H9 (cell line): ENCODE measurements at regions not wholly inside any gene's neighbourhood (a gene's known extent, or its start where the extent isn't known, plus 50 kb on each side); places are given as distances from the start of the nearest gene placed in this dataset.

Experiments
- DNase-seq: peaks from one replicate; pipeline ENCODE4 v3.0.0-alpha.2; 2017
- H2AFZ ChIP-seq: one replicate; pipeline ENCODE4 v1.6.1; 2013; ENCODE audit warnings: mild to moderate bottlenecking, low read length, control low read depth, moderate library complexity
- H2AK5ac ChIP-seq: 2 replicates; pipeline ENCODE4 v1.6.1; 2013; ENCODE audit warnings: low read length, control low read depth, mixed read lengths; ENCODE audit not compliant: insufficient read length
- H2BK120ac ChIP-seq: one replicate; pipeline ENCODE4 v1.6.1; 2013; ENCODE audit warnings: low read depth, mild to moderate bottlenecking, low read length, control low read depth, inconsistent platforms; ENCODE audit not compliant: poor library complexity, severe bottlenecking
- H2BK12ac ChIP-seq: 2 replicates; pipeline ENCODE4 v1.6.1; 2013; ENCODE audit warnings: low read length, control low read depth, mixed read lengths, low read depth; ENCODE audit not compliant: insufficient read length
- H2BK15ac ChIP-seq: 2 replicates; pipeline ENCODE4 v1.6.1; 2013; ENCODE audit warnings: low read depth, low read length, control low read depth
- H2BK20ac ChIP-seq: one replicate; pipeline ENCODE4 v1.6.1; 2013; ENCODE audit warnings: low read depth, mild to moderate bottlenecking, low read length, control low read depth, inconsistent platforms; ENCODE audit not compliant: poor library complexity, severe bottlenecking
- H2BK5ac ChIP-seq: 2 replicates; pipeline ENCODE4 v1.6.1; 2013; ENCODE audit warnings: low read length, control low read depth, mixed read lengths; ENCODE audit not compliant: insufficient read length
- H3K14ac ChIP-seq: 2 replicates; pipeline ENCODE4 v1.6.1; 2013; ENCODE audit warnings: low read length, control low read depth; ENCODE audit not compliant: insufficient read depth
- H3K18ac ChIP-seq: 2 replicates; pipeline ENCODE4 v1.6.1; 2013; ENCODE audit warnings: low read depth, mild to moderate bottlenecking, mixed read lengths, low read length, control low read depth; ENCODE audit not compliant: insufficient read length
- H3K23ac ChIP-seq: 2 replicates; pipeline ENCODE4 v1.6.1; 2013; ENCODE audit warnings: low read length, control low read depth, mixed read lengths, low read depth; ENCODE audit not compliant: insufficient read length
- H3K23me2 ChIP-seq: 2 replicates; pipeline ENCODE4 v1.6.1; 2013; ENCODE audit warnings: low read depth, mild to moderate bottlenecking, mixed read lengths, low read length, control low read depth; ENCODE audit not compliant: insufficient read length, poor library complexity, severe bottlenecking
- H3K27ac ChIP-seq: 2 replicates; pipeline ENCODE4 v1.5.1; 2013; ENCODE audit warnings: low read length, control low read depth, mixed read lengths, low read depth; ENCODE audit not compliant: insufficient read length
- H3K27me3 ChIP-seq: 2 replicates; pipeline ENCODE4 v1.6.1; 2013; ENCODE audit warnings: low read length, control low read depth, inconsistent platforms; ENCODE audit not compliant: insufficient read depth
- H3K4ac ChIP-seq: 2 replicates; pipeline ENCODE4 v1.6.1; 2013; ENCODE audit warnings: low read depth, mild to moderate bottlenecking, control low read depth, inconsistent platforms, low read length, moderate library complexity
- H3K4me1 ChIP-seq: 2 replicates; pipeline ENCODE4 v1.6.1; 2013; ENCODE audit warnings: low read length, control low read depth, inconsistent platforms; ENCODE audit not compliant: insufficient read depth
- H3K4me2 ChIP-seq: 2 replicates; pipeline ENCODE4 v1.6.1; 2013; ENCODE audit warnings: low read length, control low read depth, mixed read lengths; ENCODE audit not compliant: insufficient read length, insufficient read depth
- H3K56ac ChIP-seq: 2 replicates; pipeline ENCODE4 v1.6.1; 2013; ENCODE audit warnings: low read depth, mild to moderate bottlenecking, mixed read lengths, low read length, control low read depth; ENCODE audit not compliant: insufficient read length
- H3K79me1 ChIP-seq: 2 replicates; pipeline ENCODE4 v1.6.1; 2013; ENCODE audit warnings: low read depth, mild to moderate bottlenecking, moderate library complexity, low read length, control low read depth, inconsistent platforms; ENCODE audit not compliant: insufficient read depth, poor library complexity, severe bottlenecking
- H3K79me2 ChIP-seq: 2 replicates; pipeline ENCODE4 v1.6.1; 2013; ENCODE audit warnings: low read length, control low read depth, inconsistent platforms; ENCODE audit not compliant: insufficient read depth
- H3K9ac ChIP-seq: 2 replicates; pipeline ENCODE4 v1.6.1; 2013; ENCODE audit warnings: low read length, control low read depth, mixed read lengths; ENCODE audit not compliant: insufficient read length; ENCODE audit errors: extremely low read depth
- H3K9me3 ChIP-seq: one replicate; pipeline ENCODE4 v1.6.1; 2013; ENCODE audit warnings: low read depth, low read length, inconsistent platforms; ENCODE audit not compliant: control insufficient read depth
- H3T11ph ChIP-seq: one replicate; pipeline ENCODE4 v1.6.1; 2013; ENCODE audit warnings: mild to moderate bottlenecking, low read length, control low read depth, inconsistent platforms
- H4K20me1 ChIP-seq: one replicate; pipeline ENCODE4 v1.6.1; 2013; ENCODE audit not compliant: control insufficient read depth, insufficient read length, insufficient read depth
- H4K5ac ChIP-seq: 2 replicates; pipeline ENCODE4 v1.6.1; 2013; ENCODE audit warnings: low read depth, mild to moderate bottlenecking, mixed read lengths, low read length, control low read depth; ENCODE audit not compliant: insufficient read length
- H4K8ac ChIP-seq: replicated peaks from 2 replicates; pipeline ENCODE4 v1.6.1; 2013; ENCODE audit warnings: low read length, control low read depth, mixed read lengths, low read depth; ENCODE audit not compliant: insufficient read length
- H4K91ac ChIP-seq: 2 replicates; pipeline ENCODE4 v1.6.1; 2013; ENCODE audit warnings: low read depth, mild to moderate bottlenecking, moderate library complexity, mixed read lengths, low read length, control low read depth; ENCODE audit not compliant: insufficient read length
- H3K27ac Mint-ChIP-seq, 3 experiments: 2 replicates in 2 of 3; 3 replicates in 1 of 3; pipeline ENCODE4 v1.8.0; 2020 to 2021; ENCODE audit warnings: mixed read lengths in 3 of 3, mild to moderate bottlenecking in 1 of 3, moderate library complexity in 1 of 3
- H3K27me3 Mint-ChIP-seq: 2 replicates; pipeline ENCODE4 v1.8.0; 2021; ENCODE audit warnings: low read depth, mild to moderate bottlenecking, moderate library complexity, mixed read lengths
- H3K36me3 Mint-ChIP-seq, 3 experiments: 2 replicates in 2 of 3; 3 replicates in 1 of 3; pipeline ENCODE4 v1.8.0; 2020 to 2021; ENCODE audit warnings: low read depth in 3 of 3, mixed read lengths in 3 of 3; ENCODE audit not compliant: insufficient read depth in 1 of 3
- H3K4me1 Mint-ChIP-seq, 2 experiments: 2 replicates each; pipeline ENCODE4 v1.8.0; 2020; ENCODE audit warnings: mixed read lengths in 2 of 2
- H3K4me3 Mint-ChIP-seq, 2 experiments: 2 replicates in 1 of 2; 3 replicates in 1 of 2; pipeline ENCODE4 v1.8.0; 2020 to 2021; ENCODE audit warnings: mild to moderate bottlenecking in 2 of 2, mixed read lengths in 2 of 2, moderate library complexity in 1 of 2
- H3K9me3 Mint-ChIP-seq, 2 experiments: 2 replicates in 1 of 2; 3 replicates in 1 of 2; pipeline ENCODE4 v1.8.0; 2020; ENCODE audit warnings: mild to moderate bottlenecking in 2 of 2, mixed read lengths in 2 of 2, moderate library complexity in 1 of 2
- WGBS: extraction: QIAGEN DNeasy Blood & Tissue Kit; methylation state at CpG from one replicate; pipeline ENCODE4 v1.1.7; 2013; ENCODE audit warnings: missing lambda C conversion rate, low lambda C conversion rate, mixed read lengths; ENCODE audit not compliant: insufficient read length; ENCODE audit errors: extremely low coverage; 5-methylcytosine and 5-hydroxymethylcytosine counted together
- TF ChIP-seq, protein P1 (sequence below): fragments of 200-600 bp; sonication (generic); conservative IDR thresholded peaks from 3 replicates; pipeline ENCODE4 v1.8.0; 2021; ENCODE audit warnings: antibody characterized with exemption, mild to moderate bottlenecking

DNA sequence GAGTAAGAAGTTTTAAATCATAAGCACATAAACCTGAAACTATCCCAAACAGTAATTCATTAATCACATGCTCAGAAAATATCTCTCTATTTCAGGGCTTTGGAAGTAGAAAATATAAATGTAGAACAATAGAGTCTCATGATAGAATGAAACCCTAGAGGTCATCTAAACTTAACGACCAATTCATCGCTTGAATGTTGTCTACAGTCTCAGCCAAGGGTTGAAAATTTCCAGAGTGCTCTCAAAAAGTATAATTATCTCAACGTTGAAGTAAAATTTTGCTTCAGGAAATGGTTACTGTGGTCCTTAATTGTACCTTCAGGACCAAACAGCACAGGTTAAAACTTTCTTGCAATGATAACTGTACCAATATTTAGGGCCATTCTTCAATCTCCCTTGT is 1053.6 kb upstream of the SEL1L start:
- Histone ChIP-seq H2BK12ac (no peak overlapping the region), H3K4me2 (no peak overlapping the region), H3K27me3 (no peaks in the 10 kb centered on the region), H2BK5ac (no peak overlapping the region), H3K18ac (no peak overlapping the region), H3K4me1 (no peaks in the 10 kb centered on the region), H3K56ac (no peak overlapping the region), H3K79me1 (no peaks in the 10 kb centered on the region), H2BK120ac (no peak overlapping the region), H3K9ac (no peak overlapping the region), H4K5ac (no peak overlapping the region), H4K91ac (no peak overlapping the region), H2BK15ac (no peak overlapping the region), H3K79me2 (no peaks in the 10 kb centered on the region), H3T11ph (no peak overlapping the region), H3K27ac (no peak overlapping the region), H4K20me1 (no peaks in the 10 kb centered on the region), H2AFZ (no peak overlapping the region), H4K8ac (no peak overlapping the region), H3K14ac (no peak overlapping the region), H2BK20ac (no peak overlapping the region), H3K23me2 (no peaks in the 10 kb centered on the region), H2AK5ac (no peak overlapping the region), H3K23ac (no peak overlapping the region), H3K4ac (no peak overlapping the region), H3K9me3 (no peaks in the 10 kb centered on the region)
- Mint-ChIP-seq H3K27me3 (no peaks in the 10 kb centered on the region), H3K27ac (no peak overlapping the region), H3K4me1 (no peaks in the 10 kb centered on the region), H3K9me3 (no peaks in the 10 kb centered on the region), H3K4me3 (no peak overlapping the region), H3K36me3 (no peaks in the 10 kb centered on the region)
- no CpG with 5 or more reads among the region's 3 CpGs for WGBS
- no peak for DNase-seq
- TF ChIP-seq, protein P1, sequence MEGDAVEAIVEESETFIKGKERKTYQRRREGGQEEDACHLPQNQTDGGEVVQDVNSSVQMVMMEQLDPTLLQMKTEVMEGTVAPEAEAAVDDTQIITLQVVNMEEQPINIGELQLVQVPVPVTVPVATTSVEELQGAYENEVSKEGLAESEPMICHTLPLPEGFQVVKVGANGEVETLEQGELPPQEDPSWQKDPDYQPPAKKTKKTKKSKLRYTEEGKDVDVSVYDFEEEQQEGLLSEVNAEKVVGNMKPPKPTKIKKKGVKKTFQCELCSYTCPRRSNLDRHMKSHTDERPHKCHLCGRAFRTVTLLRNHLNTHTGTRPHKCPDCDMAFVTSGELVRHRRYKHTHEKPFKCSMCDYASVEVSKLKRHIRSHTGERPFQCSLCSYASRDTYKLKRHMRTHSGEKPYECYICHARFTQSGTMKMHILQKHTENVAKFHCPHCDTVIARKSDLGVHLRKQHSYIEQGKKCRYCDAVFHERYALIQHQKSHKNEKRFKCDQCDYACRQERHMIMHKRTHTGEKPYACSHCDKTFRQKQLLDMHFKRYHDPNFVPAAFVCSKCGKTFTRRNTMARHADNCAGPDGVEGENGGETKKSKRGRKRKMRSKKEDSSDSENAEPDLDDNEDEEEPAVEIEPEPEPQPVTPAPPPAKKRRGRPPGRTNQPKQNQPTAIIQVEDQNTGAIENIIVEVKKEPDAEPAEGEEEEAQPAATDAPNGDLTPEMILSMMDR, result no peak
